GM19351 (cell line): ENCODE measurements at regions not wholly inside any gene's neighbourhood (a gene's known extent, or its start where the extent isn't known, plus 50 kb on each side); places are given as distances from the start of the nearest gene placed in this dataset.
"Not testable (repeated sequence)": the region's sequence is repeated elsewhere in the genome, so short reads cannot be mapped to it uniquely, and the experiment has no call there.

ENCODE experiments used
- ATAC-seq: cut with Tn5 transposase; IDR thresholded peaks from one replicate; pipeline ENCODE4 v1.9.1; 2021; ENCODE audit warnings: mild to moderate bottlenecking, moderate library complexity; ENCODE audit not compliant: unreplicated experiment

GRCh38 chr2:138267161-138267901 lies 234.2 kb upstream of the SPOPL start:
- ATAC-seq, result peak; percentile 91

- peak; percentile 27 for ATAC-seq
These were observed 233.7 kb upstream of the SPOPL start for GRCh38 chr2:138267902-138268254.

- ATAC-seq, result no peak
These were observed 231.8 kb upstream of the SPOPL start for GRCh38 chr2:138269765-138270164.

DNA sequence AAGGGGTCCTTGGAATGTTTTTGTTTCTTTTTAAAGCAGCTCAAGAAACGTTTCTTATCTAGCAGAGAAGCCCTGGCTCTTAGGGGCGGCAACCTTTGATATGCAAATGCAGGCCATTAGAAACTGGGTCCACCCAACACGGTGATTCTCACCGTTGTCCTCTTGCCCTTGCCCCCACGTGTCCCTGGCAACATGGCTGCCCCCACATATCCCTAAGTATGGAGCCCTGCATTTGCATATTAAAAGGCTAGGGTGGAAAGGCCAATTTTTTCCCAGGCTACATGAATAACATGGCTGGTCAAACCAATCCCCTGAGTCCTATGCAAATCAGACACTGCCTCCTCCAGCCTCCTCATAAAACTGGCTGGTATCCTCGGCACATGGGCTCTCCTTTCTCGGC lies 230.1 kb upstream of the SPOPL start:
- no peak for ATAC-seq

DNA sequence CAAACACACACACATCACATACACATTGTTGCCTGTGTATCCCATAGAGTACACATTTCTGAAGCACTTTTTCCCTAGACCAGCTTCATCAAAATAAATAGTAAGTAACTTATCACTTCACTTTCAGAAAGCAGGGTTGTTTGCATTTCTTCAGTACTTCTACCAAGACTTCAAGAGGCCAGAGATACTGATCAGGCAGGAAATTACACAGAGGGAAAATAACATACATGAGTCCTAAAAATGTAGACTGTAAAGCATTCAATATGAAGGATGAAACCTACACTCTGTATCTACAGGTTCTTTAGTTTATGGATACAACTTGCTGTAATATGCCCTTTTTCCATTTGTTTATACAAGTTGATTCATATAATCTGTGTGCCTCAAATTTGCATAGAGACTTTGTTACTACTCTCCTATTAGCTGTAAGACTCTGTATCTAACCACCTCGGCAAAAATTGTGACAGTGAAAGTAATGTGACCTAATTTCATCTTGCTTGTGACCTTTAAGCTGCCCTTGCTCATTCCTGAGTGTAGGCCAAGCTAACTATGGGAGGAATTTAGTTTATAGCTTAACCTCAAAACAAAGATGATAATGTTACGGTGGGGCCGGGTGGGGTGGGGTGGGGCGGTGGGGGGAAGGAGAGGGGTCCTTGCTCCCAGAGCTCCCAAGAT lies 228.9 kb upstream of the SPOPL start:
- ATAC-seq, result no peak

- not testable (repeated sequence) for ATAC-seq
These were observed 228.3 kb upstream of the SPOPL start for GRCh38 chr2:138273280-138273679.

DNA sequence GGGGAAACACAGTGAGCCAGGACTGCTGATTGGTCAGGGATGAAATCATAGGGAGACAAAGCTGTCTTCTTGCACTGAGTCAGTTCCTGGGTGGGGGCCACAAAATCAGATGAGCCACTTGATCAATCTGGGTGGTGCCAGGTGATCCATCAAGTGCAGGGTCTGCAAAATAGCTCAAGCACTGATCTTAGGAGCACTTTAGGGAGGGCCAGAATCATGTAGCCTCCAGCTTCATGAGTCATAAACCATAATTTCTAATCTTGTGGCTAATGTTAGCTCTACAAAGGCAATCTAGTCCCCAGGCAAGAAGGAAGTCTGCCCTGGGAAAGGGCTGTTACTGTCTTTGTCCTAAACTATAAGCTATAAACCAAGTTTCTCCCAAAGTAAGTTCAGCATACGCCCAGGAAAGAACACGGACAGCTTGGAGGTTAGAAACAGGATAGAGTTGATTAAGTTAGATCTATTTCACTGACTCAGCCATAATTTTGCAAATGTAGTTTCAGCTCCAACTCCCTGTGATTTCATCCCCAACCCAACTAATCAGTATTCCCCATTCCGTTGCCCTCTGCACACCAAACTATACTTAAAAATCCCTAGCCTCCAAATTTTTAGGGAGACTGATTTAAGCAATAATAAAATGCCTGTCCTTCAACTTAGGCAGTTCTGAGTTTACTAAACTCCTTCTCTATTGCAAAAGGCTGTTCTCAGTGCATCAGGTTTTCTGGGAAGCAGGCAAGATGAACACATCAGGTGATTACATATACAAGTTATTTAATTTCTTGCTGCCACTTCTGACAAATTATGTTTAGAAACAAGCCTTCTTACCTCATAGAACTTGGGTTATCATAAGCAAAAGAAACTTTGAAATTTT lies 226.9 kb upstream of the SPOPL start:
- no peak for ATAC-seq

- no peak for ATAC-seq
These were observed 226.3 kb upstream of the SPOPL start for GRCh38 chr2:138275292-138275690.

DNA sequence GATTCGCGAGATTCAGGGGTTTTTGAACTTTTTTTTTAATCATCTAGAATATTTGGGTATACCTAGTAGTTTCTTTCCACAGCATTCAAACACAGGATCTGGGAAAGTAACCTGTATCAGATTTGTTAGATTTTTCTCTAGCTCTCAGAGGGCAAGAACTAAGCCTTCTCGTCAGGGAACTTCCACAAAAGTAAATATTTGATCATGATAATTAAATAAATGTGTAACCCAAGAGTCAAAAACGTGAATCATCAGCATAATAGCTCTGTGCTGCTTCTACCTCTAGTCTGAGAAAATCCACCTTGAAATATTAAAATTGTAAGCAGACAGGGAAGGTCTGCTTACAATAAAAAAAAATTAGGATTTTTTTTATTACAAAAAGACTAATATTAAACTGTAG lies 225.7 kb upstream of the SPOPL start:
- ATAC-seq, result no peak

GRCh38 chr2:138276339-138276738 lies 225.2 kb upstream of the SPOPL start:
- ATAC-seq, result no peak

GRCh38 chr2:138277062-138277461 lies 224.5 kb upstream of the SPOPL start:
- ATAC-seq, result no peak

- ATAC-seq, result no peak
These were observed 221.7 kb upstream of the SPOPL start for GRCh38 chr2:138279871-138280270.

- no peak for ATAC-seq
These were observed 220.4 kb upstream of the SPOPL start for GRCh38 chr2:138280999-138281695.

DNA sequence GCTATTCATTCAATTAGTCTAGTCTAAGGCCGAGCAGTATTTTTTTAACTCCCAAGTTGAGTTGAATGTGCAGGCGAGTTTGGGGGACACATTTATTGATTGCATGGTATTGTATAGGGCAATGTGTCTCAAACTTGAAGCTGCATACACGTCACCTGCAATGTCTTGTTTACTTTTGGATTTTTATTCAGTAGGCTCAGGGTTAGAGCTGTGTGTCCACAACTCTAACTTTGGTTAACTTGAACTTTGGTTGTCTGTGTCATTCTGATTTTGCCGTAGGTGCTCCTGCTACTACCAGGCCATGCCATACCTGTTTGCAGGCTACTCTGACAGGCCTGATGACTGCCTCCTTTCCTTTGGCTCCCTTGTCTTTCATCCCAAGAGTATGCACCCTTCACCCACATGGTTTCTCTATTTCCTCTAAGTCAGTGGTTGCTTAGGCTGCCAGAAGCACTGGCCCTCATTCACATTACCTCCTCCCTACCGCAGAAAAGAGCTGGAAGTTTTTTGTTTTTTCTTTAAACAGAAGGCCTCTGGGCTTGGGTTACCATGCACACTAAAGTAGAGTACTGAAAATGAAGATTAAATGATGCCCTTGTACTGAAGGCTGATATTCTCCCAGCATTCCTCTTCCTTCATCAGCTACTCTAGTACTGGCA lies 219.4 kb upstream of the SPOPL start:
- no peak for ATAC-seq

GRCh38 chr2:138291805-138292204 lies 209.8 kb upstream of the SPOPL start:
- ATAC-seq, result no peak

- ATAC-seq, result peak; percentile 75
These were observed 208.5 kb upstream of the SPOPL start for GRCh38 chr2:138293045-138293444.

- ATAC-seq, result no peak
These were observed 208.0 kb upstream of the SPOPL start for GRCh38 chr2:138293549-138293948.

DNA sequence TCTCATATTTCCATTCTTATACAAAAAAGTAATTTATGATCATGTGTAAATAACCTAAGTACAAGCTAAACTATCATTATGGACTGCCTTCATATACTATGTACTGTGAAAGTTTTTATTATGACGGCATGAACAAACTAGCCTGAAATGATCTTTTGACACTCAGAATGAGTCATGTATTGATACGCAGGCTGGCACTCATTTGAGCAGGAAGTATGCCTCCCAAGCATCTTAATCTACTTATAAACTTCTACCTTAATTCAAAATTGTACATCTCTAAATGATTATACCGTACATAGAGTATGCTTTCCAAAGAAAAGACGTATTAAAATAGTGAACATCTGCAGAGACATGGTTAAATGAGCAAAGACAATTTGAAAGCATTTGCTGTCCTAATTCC lies 207.1 kb upstream of the SPOPL start:
- ATAC-seq, result no peak

GRCh38 chr2:138296365-138296764 lies 205.2 kb upstream of the SPOPL start:
- ATAC-seq, result no peak

DNA sequence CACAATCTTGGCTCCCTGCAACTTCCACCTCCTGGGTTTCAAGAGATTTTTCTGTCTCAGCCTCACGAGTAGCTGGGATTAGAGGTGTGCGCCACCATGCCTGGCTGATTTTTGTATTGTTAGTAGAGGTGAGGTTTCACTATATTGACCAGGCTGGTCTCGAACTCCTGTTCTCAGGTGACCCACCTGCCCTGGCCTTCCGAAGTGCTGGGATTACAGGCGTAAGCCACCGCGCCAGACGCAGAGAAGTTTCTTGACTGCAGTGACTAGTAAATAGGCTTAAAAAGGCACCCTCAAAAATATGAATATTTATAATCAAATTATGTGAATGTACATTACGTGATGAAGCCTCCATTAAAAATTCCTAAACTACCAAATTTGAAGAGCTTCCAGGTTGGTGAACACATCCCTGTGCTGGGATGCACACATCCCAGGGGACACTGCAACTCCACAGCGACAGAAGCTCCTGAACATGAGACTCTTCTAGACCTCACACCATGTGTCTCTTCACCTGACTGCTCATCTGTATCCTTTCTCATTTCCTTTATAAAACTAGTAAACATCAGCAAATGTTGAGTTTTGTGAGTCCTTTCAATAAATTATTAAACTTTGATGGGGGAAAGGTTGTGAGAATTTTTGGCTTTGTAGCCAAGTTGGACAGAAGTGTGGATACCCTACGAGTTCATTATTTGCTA lies 203.3 kb upstream of the SPOPL start:
- peak; percentile 47 for ATAC-seq
